Peyer's patch (tissue), 4 donors: ENCODE measurements at regions not wholly inside any gene's neighbourhood (a gene's known extent, or its start where the extent isn't known, plus 50 kb on each side); places are given as distances from the start of the nearest gene placed in this dataset.

Experiments
- CTCF ChIP-seq, 6 experiments: fragments of 450-650 bp in 4 of 6; fragments of 200-600 bp in 2 of 6; sonication (generic) in 1 of 6; IDR thresholded peaks; one replicate each; pipeline ENCODE4 v1.5.1; 2017 to 2019; ENCODE audit warnings: antibody characterized with exemption in 6 of 6, mild to moderate bottlenecking in 3 of 6, moderate library complexity in 1 of 6
- POLR2A ChIP-seq, 2 donors: fragments of 450-650 bp; IDR thresholded peaks; one replicate each; pipeline ENCODE4 v1.5.1; 2017; ENCODE audit warnings: antibody characterized with exemption in 2 of 2, mild to moderate bottlenecking in 2 of 2, moderate library complexity in 2 of 2

- TF ChIP-seq CTCF (IDR thresholded peaks at IDR 0.05), result no peak
- TF ChIP-seq POLR2A (IDR thresholded peaks at IDR 0.05), result no peak
Observed at GRCh38 chr6:108781419-108782100, 66.7 kb upstream of the ARMC2 start.
